IPS-18a (cell line): ENCODE measurements at regions not wholly inside any gene's neighbourhood (a gene's known extent, or its start where the extent isn't known, plus 50 kb on each side); places are given as distances from the start of the nearest gene placed in this dataset.

Experiments
- H3K27ac ChIP-seq: one replicate; pipeline ENCODE4 v1.5.1; 2013; ENCODE audit warnings: low read length
- H3K27me3 ChIP-seq: one replicate; pipeline ENCODE4 v1.6.1; 2013; ENCODE audit warnings: mild to moderate bottlenecking, low read length; ENCODE audit not compliant: control insufficient read depth, insufficient read depth
- H3K36me3 ChIP-seq: one replicate; pipeline ENCODE4 v1.6.1; 2013; ENCODE audit warnings: low read depth, low read length; ENCODE audit not compliant: control insufficient read depth
- H3K4me1 ChIP-seq: one replicate; pipeline ENCODE4 v1.6.1; 2013; ENCODE audit warnings: low read depth, low read length; ENCODE audit not compliant: control insufficient read depth
- H3K4me3 ChIP-seq: one replicate; pipeline ENCODE4 v1.5.1; 2013; ENCODE audit warnings: low read length
- H3K9ac ChIP-seq: one replicate; pipeline ENCODE4 v1.6.1; 2013; ENCODE audit warnings: mild to moderate bottlenecking, low read length, moderate library complexity
- H3K9me3 ChIP-seq: one replicate; pipeline ENCODE4 v1.6.1; 2013; ENCODE audit warnings: low read depth, low read length; ENCODE audit not compliant: control insufficient read depth

DNA sequence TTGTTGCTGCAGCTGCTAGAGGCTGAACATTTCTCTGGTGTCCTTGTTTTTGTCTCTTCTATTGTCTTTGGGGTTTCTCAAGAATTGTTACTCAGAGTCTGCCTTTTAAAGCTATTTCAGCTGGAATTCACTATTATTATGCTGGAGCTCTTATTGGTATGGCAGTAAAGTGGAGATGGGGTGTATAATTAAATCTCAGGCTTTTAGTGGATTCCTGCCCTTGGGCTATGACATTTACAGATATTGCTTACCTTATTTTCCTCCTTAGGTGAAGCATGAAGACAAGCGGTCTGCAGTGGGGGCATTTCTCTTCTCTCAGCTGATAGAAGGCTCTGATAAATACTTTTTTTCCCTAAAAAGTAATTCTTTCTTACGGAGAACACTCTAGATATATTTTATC lies 1656.6 kb upstream of the IGFBP7 start:
- Histone ChIP-seq H3K4me3 (no peak overlapping the region), H3K27ac (no peak overlapping the region), H3K4me1 (no peaks in the 10 kb centered on the region), H3K27me3 (no peaks in the 10 kb centered on the region), H3K9me3 (no peaks in the 10 kb centered on the region), H3K9ac (no peak overlapping the region), H3K36me3 (no peaks in the 10 kb centered on the region)

DNA sequence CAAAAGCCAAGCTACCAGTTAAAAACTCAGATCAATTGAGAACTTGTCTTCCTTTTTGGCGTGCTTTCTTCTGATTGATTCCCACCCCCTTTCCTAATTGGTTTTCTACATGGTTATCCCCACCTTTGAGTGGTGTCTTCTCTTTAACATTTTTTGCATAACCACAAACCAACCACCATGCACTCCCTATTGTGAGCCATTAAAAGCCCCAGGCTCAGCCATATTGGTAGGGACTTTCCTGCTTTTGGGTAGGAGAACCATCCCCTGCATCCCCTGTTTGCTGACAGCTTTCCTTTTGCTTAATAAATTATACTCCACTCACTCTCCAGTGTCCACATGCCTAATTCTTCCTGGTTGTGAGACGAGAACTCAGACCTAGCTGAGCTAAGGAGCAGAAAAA lies 1651.4 kb upstream of the IGFBP7 start:
- H3K9me3 ChIP-seq: no peaks in the 10 kb centered on the region
- H3K9ac ChIP-seq: no peak overlapping the region
- peaks cover 3% of the 10 kb centered on the region for H3K4me1 ChIP-seq
- no peak overlapping the region for H3K4me3 ChIP-seq
- H3K27ac ChIP-seq: no peak overlapping the region
- no peaks in the 10 kb centered on the region for H3K36me3 ChIP-seq
- no peaks in the 10 kb centered on the region for H3K27me3 ChIP-seq

DNA sequence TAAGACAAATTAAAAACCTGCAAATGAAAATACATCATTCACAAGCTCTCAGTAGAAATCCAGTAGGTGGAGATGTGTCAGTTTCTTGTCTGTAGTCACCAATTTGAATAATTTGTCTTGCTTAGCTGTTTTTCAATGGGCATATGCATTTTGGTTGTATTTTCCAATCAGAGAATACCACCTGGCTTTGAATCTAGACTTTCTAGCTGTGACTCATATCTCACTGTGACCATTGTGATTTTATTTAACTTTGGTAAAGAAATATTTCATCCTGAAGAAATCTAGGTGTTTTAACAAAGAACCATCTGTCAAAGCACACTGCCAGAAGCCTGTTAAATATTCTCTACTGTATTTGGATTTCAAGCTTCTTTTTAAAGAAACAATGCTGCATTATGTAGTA lies 1650.6 kb upstream of the IGFBP7 start:
- no peaks in the 10 kb centered on the region for H3K27me3 ChIP-seq

DNA sequence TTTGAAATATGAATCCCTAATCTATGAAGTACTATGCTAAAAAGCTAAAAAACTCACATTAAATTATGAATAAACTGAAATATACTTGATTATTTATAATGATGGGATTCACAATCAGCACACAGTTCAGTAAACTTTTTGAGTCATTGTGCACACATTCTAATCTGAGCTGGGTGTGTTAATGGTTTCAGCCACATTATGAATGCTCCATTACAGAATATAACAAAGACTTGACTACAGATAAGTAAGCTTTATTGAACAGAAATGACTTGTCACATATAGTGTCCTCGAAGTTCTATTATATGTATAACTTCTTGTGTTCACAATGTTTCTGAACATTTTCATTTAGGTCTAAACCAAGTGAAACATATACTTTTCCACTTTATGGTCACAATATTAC lies 1649.9 kb upstream of the IGFBP7 start:
- Histone ChIP-seq H3K4me1 (peaks cover 3% of the 10 kb centered on the region), H3K4me3 (no peak overlapping the region), H3K36me3 (no peaks in the 10 kb centered on the region), H3K27ac (no peak overlapping the region), H3K9ac (no peak overlapping the region), H3K27me3 (no peaks in the 10 kb centered on the region), H3K9me3 (no peaks in the 10 kb centered on the region)

More for the DNA sequence above, 1650.6 kb upstream of the IGFBP7 start:
- no peak overlapping the region for H3K27ac ChIP-seq
- no peaks in the 10 kb centered on the region for H3K9me3 ChIP-seq
- no peak overlapping the region for H3K4me3 ChIP-seq
- peaks cover 3% of the 10 kb centered on the region for H3K4me1 ChIP-seq
- no peak overlapping the region for H3K9ac ChIP-seq
- no peaks in the 10 kb centered on the region for H3K36me3 ChIP-seq

DNA sequence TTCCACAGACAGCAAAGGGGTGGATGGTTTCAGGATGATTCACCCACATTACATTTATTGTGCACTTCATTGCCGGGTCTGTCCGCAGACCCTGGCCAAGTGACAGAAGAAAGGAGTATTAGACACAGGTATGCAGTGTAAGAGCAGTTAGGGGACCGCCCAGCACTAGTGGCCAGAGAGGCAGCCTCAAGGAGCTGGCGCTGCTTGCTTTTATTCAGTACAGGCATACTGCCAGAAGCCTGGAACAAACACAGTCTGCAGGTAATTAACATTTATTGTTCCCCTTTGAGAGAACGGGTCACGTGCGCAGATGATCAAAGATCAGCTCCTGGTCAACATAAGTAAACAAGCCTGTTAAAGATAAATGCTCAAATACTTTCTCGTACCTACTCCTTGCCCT lies 1639.0 kb upstream of the IGFBP7 start:
- Histone ChIP-seq H3K4me3 (no peak overlapping the region), H3K27me3 (no peaks in the 10 kb centered on the region), H3K4me1 (no peaks in the 10 kb centered on the region), H3K9me3 (no peaks in the 10 kb centered on the region), H3K9ac (no peak overlapping the region), H3K27ac (no peak overlapping the region), H3K36me3 (no peaks in the 10 kb centered on the region)

DNA sequence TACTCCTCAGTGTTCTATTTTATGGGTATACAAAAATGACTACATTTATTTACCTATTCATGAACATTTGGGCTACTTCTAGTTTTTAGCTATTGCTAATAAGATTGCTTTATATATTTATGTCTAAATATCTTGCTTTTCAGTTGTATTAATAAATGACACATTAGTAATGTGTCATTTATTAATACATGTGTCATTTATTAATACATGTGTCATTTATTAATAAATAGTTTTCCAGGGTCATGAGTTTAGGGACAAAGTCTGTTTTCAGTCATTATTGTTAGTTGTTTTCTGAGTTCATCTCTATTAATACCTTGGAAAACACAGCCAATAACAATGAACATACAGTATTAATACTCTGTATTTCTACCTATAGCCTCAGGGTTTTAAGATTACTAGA lies 1630.7 kb upstream of the IGFBP7 start:
- H3K4me3 ChIP-seq: no peak overlapping the region
- no peaks in the 10 kb centered on the region for H3K9me3 ChIP-seq
- no peaks in the 10 kb centered on the region for H3K36me3 ChIP-seq
- H3K27ac ChIP-seq: no peak overlapping the region
- no peaks in the 10 kb centered on the region for H3K4me1 ChIP-seq
- H3K9ac ChIP-seq: no peak overlapping the region
- no peaks in the 10 kb centered on the region for H3K27me3 ChIP-seq

DNA sequence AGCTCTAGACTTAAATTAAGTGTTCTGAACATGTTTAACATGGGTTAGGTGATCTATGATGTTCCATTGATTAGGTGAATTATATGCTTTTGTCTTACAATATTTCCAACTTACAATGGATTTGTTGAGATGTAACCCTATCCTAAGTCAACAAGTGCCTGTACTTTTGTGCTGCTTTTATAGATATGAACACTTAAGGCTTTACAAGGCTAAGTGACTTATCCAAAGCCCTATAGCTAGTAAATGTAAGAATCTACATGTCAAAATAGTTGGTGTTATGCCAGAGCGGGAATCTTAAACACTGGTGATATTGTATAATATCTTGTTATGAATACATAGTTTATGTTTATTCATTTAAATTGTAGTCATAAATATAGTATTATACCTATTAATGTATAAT lies 1629.1 kb upstream of the IGFBP7 start:
- Histone ChIP-seq H3K9ac (no peak overlapping the region), H3K9me3 (no peaks in the 10 kb centered on the region), H3K4me3 (no peak overlapping the region), H3K4me1 (no peaks in the 10 kb centered on the region), H3K36me3 (no peaks in the 10 kb centered on the region), H3K27me3 (no peaks in the 10 kb centered on the region), H3K27ac (no peak overlapping the region)

DNA sequence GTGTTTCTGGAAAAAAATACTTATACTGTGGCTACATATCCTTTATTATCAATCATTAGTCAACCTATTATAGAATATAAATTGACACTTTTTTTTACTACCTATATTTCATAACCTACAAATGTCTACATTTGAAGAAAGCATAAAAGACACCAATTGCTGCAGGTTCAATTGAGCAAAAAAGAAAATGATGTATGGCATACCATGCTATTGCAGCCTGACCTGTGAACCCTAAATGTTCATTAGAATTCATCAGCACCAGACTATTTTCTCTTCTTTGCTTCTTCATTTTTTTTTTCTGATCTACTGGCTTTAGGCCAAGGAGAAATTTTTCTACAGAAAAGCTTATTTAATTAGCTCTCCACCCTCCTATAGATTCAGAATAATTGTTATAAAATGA lies 1628.2 kb upstream of the IGFBP7 start:
- Histone ChIP-seq H3K36me3 (no peaks in the 10 kb centered on the region), H3K27me3 (no peaks in the 10 kb centered on the region), H3K4me3 (no peak overlapping the region), H3K9me3 (no peaks in the 10 kb centered on the region), H3K4me1 (no peaks in the 10 kb centered on the region), H3K27ac (no peak overlapping the region), H3K9ac (no peak overlapping the region)

DNA sequence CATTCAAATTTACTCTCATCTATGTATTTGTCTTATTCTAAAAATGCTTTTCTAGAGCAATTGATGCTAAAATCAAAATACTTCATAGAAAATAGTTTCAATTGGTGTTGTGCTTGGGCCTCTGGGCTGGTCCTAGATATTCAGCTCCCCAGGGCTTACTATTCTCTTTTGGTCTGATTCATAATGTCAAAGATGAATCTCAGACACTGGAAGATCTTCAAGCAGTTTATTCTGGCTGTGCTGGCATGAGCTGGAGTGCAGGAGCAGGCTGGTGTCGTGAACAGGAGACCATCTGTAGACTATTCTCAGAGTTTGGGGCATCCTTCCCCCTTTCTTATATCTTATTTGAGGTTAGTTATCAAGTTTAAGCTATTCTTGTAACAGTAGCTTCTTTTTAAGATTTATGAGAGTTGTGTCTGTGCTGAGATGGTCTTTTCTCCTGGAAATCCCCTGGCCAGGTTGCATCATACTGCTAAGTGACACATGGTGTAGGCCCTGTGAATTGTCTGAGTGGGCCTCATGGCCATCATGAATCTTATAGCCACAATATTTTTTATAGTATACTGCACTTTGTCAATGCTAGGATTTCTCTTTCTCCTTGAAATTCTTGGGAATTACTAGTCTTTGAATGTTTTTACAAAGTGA lies 1624.0 kb upstream of the IGFBP7 start:
- Histone ChIP-seq H3K9ac (no peak overlapping the region), H3K9me3 (no peaks in the 10 kb centered on the region), H3K36me3 (no peaks in the 10 kb centered on the region), H3K4me3 (no peak overlapping the region), H3K4me1 (no peaks in the 10 kb centered on the region), H3K27me3 (no peaks in the 10 kb centered on the region), H3K27ac (no peak overlapping the region)

DNA sequence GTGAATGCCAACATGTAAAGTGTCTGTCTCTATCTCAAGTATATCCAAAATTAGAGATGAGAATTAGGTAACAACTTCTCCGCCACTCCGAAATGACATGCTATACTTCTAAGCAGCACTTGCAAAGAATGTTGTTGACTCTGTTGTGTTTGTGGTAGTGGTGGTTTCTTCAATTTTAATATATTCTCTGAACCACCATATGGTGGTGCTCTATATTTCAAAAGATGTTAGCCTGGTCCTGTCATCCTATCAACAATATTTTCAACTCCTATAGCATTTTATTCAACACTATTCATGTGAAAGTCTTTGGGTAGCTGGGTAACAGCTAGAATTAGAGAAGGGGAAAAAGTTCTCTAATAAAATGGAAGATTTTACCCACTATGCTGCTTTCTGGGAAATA lies 1622.8 kb upstream of the IGFBP7 start:
- H3K9ac ChIP-seq: no peak overlapping the region
- H3K4me1 ChIP-seq: no peaks in the 10 kb centered on the region
- H3K9me3 ChIP-seq: no peaks in the 10 kb centered on the region
- H3K27ac ChIP-seq: no peak overlapping the region
- H3K4me3 ChIP-seq: no peak overlapping the region
- no peaks in the 10 kb centered on the region for H3K27me3 ChIP-seq
- no peaks in the 10 kb centered on the region for H3K36me3 ChIP-seq

DNA sequence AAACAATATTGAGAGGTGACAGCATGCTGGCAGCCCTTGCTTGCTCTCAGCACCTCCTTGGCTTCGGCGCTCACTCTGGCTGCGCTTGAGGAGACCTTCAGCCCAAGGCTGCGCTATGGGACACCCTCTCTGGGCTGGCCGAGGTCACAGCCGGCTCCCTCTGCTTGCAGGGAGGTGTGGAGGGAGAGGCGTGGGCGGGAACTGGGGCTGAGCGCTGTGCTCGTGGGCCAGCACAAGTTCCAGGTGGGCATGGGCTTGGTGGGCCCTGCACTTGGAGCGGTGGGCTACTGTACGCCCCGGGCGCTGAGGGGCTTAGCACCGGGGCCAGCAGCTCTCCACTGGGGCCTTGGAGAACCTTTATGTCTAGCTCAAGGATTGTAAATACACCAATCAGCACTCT lies 1613.8 kb upstream of the IGFBP7 start:
- H3K27ac ChIP-seq: no peak overlapping the region
- no peak overlapping the region for H3K4me3 ChIP-seq
- no peaks in the 10 kb centered on the region for H3K9me3 ChIP-seq
- H3K4me1 ChIP-seq: no peaks in the 10 kb centered on the region
- H3K9ac ChIP-seq: no peak overlapping the region
- no peaks in the 10 kb centered on the region for H3K36me3 ChIP-seq
- no peaks in the 10 kb centered on the region for H3K27me3 ChIP-seq

DNA sequence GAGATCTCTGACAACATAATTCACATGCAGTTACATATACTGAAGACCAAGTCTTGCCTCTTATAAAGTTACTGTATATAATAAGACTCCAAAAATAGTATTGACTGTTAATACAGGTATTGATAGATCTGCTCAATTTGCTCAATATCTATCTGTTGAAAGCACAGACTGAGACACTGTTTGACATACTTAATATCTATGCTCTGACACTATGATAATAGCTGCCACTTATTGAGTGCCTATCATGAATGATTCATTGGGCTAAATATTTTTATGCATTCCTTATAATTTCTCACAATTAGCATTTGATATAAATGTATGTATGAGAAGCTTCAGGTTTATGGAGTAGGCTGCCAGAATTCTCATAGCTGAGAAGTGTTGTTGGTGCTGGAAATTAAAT lies 1600.9 kb upstream of the IGFBP7 start:
- H3K27me3 ChIP-seq: no peaks in the 10 kb centered on the region
- H3K4me1 ChIP-seq: no peaks in the 10 kb centered on the region
- H3K4me3 ChIP-seq: no peak overlapping the region
- H3K27ac ChIP-seq: no peak overlapping the region
- H3K9ac ChIP-seq: no peak overlapping the region
- peaks cover 2% of the 10 kb centered on the region for H3K9me3 ChIP-seq
- H3K36me3 ChIP-seq: no peaks in the 10 kb centered on the region
